ENCODE measurements at regions not wholly inside any gene's neighbourhood (a gene's known extent, or its start where the extent isn't known, plus 50 kb on each side); places are given as distances from the start of the nearest gene placed in this dataset.

GRCh38 chr10:70954381-70955176 is 66.2 kb upstream of the PCBD1 start:
- H3K27me3 Mint-ChIP-seq (ENCODE audit: low read depth), result peaks cover 34% of the 10 kb centered on the region
- no peak for TF ChIP-seq CTCF (IDR thresholded peaks at IDR 0.05; ENCODE audit: unreplicated experiment in 3 of 3)
- H3K4me1 Mint-ChIP-seq, result no peaks in the 10 kb centered on the region
- H3K36me3 Mint-ChIP-seq (ENCODE audit: low read depth), result no peaks in the 10 kb centered on the region
- H3K9me3 Mint-ChIP-seq, result no peaks in the 10 kb centered on the region
- H3K4me3 Mint-ChIP-seq, result no peak overlapping the region
- H3K27ac Mint-ChIP-seq, result no peak overlapping the region

DNA sequence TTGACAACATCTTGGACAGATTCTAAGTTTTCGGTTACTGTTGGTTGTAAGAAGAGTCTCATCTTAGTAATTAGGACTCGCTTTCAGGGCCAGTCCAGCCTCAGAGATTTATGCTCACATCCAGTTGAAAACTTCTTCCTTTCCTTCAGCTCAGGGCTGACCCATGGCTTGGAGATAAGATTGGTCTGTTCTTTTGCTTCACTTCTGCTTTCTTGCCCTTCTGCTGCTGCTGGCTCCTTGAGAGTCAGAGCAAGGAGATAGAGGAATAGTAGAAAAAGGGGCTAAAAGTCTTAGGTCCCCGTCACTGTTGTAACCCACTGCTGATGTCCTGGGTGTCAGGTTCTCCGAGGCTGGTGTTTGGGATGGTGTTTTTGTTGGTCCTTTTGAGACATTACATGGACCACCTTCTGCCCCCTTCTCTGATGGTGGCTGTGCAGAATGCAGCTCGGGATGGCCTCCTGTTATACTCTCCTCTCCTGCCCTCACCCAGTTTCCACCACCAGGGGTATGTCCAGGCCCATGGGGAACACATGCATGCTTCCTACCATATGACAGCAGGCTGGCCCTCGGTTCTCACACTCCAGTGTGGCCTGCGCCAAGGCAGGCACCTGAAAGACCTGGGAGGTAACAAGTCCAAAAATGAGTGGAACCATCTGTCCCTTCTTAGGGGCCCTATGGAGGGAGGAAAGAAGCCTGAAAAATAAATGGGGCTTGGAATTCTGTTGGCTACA is 67.8 kb upstream of the PCBD1 start:
- Mint-ChIP-seq H3K27ac (no peak overlapping the region), H3K4me3 (no peak overlapping the region), H3K4me1 (no peaks in the 10 kb centered on the region), H3K36me3 (ENCODE audit: low read depth) (no peaks in the 10 kb centered on the region), H3K9me3 (no peaks in the 10 kb centered on the region), H3K27me3 (ENCODE audit: low read depth) (peaks cover 30% of the 10 kb centered on the region)
- TF ChIP-seq CTCF (IDR thresholded peaks at IDR 0.05; ENCODE audit: unreplicated experiment in 3 of 3), result no peak

- no peaks in the 10 kb centered on the region for H3K9me3 Mint-ChIP-seq
- no peak for TF ChIP-seq CTCF (IDR thresholded peaks at IDR 0.05; ENCODE audit: unreplicated experiment in 3 of 3)
- H3K4me1 Mint-ChIP-seq, result no peaks in the 10 kb centered on the region
- H3K36me3 Mint-ChIP-seq (ENCODE audit: low read depth), result no peaks in the 10 kb centered on the region
- no peak overlapping the region for H3K4me3 Mint-ChIP-seq
- H3K27me3 Mint-ChIP-seq (ENCODE audit: low read depth), result peaks cover 22% of the 10 kb centered on the region
- no peak overlapping the region for H3K27ac Mint-ChIP-seq
Observed at GRCh38 chr10:70958396-70958795, 70.0 kb upstream of the PCBD1 start.

DNA sequence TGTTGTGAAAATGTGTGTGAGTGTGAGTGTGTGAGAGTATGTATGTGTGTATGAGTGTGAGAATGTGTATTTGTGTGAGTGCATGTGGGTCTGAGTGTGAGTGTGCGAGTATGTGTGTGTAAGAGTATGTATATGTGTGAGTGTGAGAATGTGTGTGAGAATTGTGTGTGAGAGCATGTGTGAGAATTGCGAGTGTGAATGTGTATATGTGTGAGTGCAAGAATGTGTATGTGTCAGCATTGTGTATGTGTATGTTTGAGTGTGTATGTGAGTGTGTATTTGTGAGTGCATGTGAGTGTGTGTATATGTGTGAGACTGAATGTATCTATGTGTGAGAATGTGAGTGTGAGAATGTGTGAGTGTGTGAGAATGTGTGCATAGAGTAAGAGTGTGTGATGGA is 72.0 kb upstream of the PCBD1 start:
- no peaks in the 10 kb centered on the region for H3K9me3 Mint-ChIP-seq
- no peak overlapping the region for H3K4me3 Mint-ChIP-seq
- TF ChIP-seq CTCF (IDR thresholded peaks at IDR 0.05; ENCODE audit: unreplicated experiment in 3 of 3), result no peak
- H3K27ac Mint-ChIP-seq, result no peak overlapping the region
- H3K27me3 Mint-ChIP-seq (ENCODE audit: low read depth), result peaks cover 14% of the 10 kb centered on the region
- H3K4me1 Mint-ChIP-seq, result no peaks in the 10 kb centered on the region
- no peaks in the 10 kb centered on the region for H3K36me3 Mint-ChIP-seq (ENCODE audit: low read depth)

DNA sequence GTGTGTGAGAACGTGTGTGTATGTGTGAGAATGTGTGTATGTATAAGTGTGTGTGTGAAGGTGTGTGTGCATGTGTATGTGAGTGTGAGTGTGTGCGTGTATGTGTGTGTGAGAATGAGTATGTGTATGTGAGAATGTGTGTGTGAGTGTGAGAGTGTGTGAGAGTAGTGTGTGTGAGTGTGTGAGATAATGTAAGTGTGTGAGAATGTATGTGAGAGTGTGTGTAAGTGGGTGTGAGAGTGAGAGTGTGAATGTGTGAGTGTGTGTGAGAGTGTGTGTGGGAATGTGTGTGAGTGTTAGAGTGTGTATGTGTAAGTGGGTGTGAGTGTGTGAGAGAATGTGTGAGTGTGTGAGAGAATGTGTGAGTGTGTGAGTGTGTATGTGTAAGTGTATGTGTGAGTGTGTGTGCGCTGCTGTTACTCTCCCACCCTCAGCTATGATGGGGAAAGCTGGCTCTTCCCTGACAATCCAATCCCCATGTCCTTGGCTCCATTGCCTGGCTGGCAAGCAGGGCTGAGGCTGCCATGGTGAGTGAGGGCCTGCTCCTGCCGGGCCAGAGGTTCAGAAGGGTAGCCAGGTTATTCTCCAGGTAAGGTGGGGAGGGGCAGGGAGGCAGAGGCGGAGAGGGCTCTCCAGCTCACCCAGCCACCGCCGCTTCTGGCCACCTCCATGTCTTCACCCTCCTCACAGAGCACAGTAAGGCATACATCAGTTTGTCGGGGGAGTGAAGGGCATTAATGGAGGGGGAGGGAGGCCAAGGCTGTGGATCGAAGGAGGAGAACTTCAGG is 72.6 kb upstream of the PCBD1 start:
- TF ChIP-seq CTCF (IDR thresholded peaks at IDR 0.05; ENCODE audit: unreplicated experiment in 3 of 3), result no peak

More for the DNA sequence above, 72.6 kb upstream of the PCBD1 start:
- Mint-ChIP-seq H3K27me3 (ENCODE audit: low read depth) (peaks cover 20% of the 10 kb centered on the region), H3K4me1 (no peaks in the 10 kb centered on the region), H3K9me3 (no peaks in the 10 kb centered on the region), H3K4me3 (no peak overlapping the region), H3K36me3 (ENCODE audit: low read depth) (no peaks in the 10 kb centered on the region), H3K27ac (no peak overlapping the region)
